ENCODE measurements at regions not wholly inside any gene's neighbourhood (a gene's known extent, or its start where the extent isn't known, plus 50 kb on each side); places are given as distances from the start of the nearest gene placed in this dataset.

DNA sequence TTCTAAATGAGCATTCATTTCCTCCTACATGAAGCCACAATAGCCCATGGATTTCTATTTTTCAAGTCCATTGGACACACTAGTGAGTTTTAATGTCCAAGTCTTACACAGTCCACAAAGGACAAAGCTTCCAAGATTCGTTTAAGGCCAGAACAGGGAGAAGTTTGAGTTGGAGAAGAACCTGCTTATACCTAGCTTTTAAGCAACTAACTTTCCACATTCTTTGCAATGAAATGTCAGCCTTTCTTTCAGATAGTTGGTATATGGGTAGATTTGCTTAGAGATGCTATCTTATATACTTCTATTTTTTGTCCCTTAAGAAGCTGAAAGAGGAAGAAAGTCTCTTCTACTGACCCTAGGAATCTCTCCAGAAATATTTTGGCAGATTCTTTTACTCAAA, 66.1 kb upstream of the NPAS2 start:
- Histone ChIP-seq H3K36me3 (ENCODE audit: control insufficient read depth in 2 of 2, extremely low read depth in 1 of 2, insufficient read depth in 2 of 2, low read length in 2 of 2) (no peaks in the 10 kb centered on the region), H3K79me2 (ENCODE audit: control insufficient read depth, insufficient read depth, low read length) (no peaks in the 10 kb centered on the region), H3K4me1 (ENCODE audit: control insufficient read depth, extremely low read depth, insufficient read depth, low read length) (peaks cover 18% of the 10 kb centered on the region), H3K9me1 (replicated peaks; ENCODE audit: control insufficient read depth, extremely low read depth, insufficient read depth, low read length) (no peaks in the 10 kb centered on the region), H3K9me3 (replicated peaks; ENCODE audit: control insufficient read depth, insufficient read depth, low read length) (no peaks in the 10 kb centered on the region), H2AFZ (ENCODE audit: low read depth, low read length) (no peak overlapping the region), H3K9ac (replicated peaks; ENCODE audit: extremely low read depth, insufficient read depth, low read length) (no peak overlapping the region), H4K20me1 (replicated peaks; ENCODE audit: control insufficient read depth, extremely low read depth, insufficient read depth, low read length) (no peaks in the 10 kb centered on the region), H3K27ac (ENCODE audit: insufficient read depth, low read depth, low read length) (no peak overlapping the region), H3K27me3 (ENCODE audit: control insufficient read depth in 2 of 2, insufficient read depth in 2 of 2, low read length in 2 of 2) (no peaks in the 10 kb centered on the region), H3K4me3 (replicated peaks in 1 of 3; ENCODE audit: insufficient read depth in 1 of 3, low read depth in 1 of 3, low read length in 3 of 3) (no peak overlapping the region), H3K4me2 (ENCODE audit: insufficient read depth, low read length) (no peak overlapping the region)
- no peak for FAIRE-seq
- POLR2A ChIA-PET = no interaction called here
- CTCF ChIA-PET = interaction anchor here (0.6 to 1.3 kb wide), 3 partner anchors 8 to 89 kb away, joined by 3 to 4 read pairs (median 3); no protein-coding TSS in a partner anchor
- TF ChIP-seq MAX (IDR thresholded peaks at IDR 0.05; ENCODE audit: insufficient read depth, insufficient read length) (no peak), MYC (IDR thresholded peaks at IDR 0.05; ENCODE audit: low read depth, low read length) (no peak), GATA2 (IDR thresholded peaks at IDR 0.05; ENCODE audit: insufficient read depth, insufficient read length, low read depth, low read length) (no peak), POLR2AphosphoS5 (IDR thresholded peaks at IDR 0.05; ENCODE audit: insufficient read depth, low read depth, low read length) (no peak), CTCF (IDR thresholded peaks at IDR 0.05; ENCODE audit: extremely low read depth in 1 of 2, insufficient read depth in 1 of 2, low read depth in 1 of 2, low read length in 2 of 2) (no peak), POLR2A (IDR thresholded peaks at IDR 0.05; ENCODE audit: low read depth, low read length) (no peak), EZH2 (IDR thresholded peaks at IDR 0.05; ENCODE audit: borderline replicate concordance, low read depth, low read length, severe bottlenecking) (no peak), FOS (IDR thresholded peaks at IDR 0.05; ENCODE audit: borderline replicate concordance, insufficient read depth, low read length) (no peak), JUN (IDR thresholded peaks at IDR 0.05; ENCODE audit: borderline replicate concordance, insufficient read depth, insufficient read length, low read depth) (no peak)
- no peak for DNase-seq (ENCODE audit: low read depth, low spot score)
- no TSS peak for BruUV-seq (replicated peaks)
- dilution Hi-C loops (cut with MboI; ENCODE audit: extremely low pct_ligation_motif_present, low sequenced_read_pairs) = no loop called here
- intact Hi-C loops (cut with micrococcal nuclease) = no loop called here
